ENCODE measurements at regions not wholly inside any gene's neighbourhood (a gene's known extent, or its start where the extent isn't known, plus 50 kb on each side); places are given as distances from the start of the nearest gene placed in this dataset.

DNA sequence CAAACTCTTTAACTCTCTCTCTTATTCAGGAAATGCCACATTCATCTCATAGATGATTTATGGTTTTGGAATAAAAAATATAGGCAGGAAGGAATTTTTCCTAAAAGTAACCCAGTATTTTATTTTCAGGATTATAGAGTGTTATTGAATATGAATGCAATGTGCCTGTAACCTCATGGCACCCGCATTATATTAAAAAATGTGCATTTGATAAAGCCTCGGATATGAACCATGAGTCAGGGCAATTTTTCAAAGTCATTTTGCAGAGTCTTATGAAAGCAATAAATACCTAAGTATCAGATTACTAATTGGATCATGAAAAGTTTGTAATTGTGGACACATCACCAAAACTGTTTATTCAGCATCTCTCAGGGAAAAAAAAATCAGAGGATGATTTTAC, 573.8 kb downstream of the TSN start (continued):
- no peak for TF ChIP-seq ATF2 (IDR thresholded peaks at IDR 0.05; ENCODE audit: low read length)
- no peak for TF ChIP-seq MAFK (IDR thresholded peaks at IDR 0.05; ENCODE audit: low read depth, low read length)
- no peak for TF ChIP-seq TBP (IDR thresholded peaks at IDR 0.05; ENCODE audit: low read depth, low read length)
- no peak for TF ChIP-seq TAF1 (IDR thresholded peaks at IDR 0.05; ENCODE audit: low read depth, low read length)
- no peak for TF ChIP-seq FOSL1 (IDR thresholded peaks at IDR 0.05; ENCODE audit: insufficient read depth, low read depth, low read length)
